ENCODE measurements at regions not wholly inside any gene's neighbourhood (a gene's known extent, or its start where the extent isn't known, plus 50 kb on each side); places are given as distances from the start of the nearest gene placed in this dataset.

DNA sequence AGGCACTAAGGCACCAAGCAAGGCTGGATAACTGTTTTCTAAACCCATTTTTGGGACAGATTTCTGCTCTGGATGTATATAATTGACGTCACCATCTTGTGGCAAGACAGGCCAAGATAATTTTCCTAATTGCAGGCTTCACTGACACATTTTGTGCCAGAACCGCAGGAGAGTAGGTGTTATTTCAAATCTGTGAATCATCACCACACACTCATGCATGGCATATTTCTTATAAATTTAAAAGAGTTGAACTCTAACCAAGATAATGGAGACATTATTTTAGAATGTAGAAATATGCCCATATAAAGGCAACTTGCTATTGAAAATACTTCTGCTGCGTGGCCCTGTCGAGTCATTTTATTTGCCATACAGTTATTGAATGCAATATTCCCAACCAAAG lies 68.3 kb upstream of the ACYP2 start:
- TF ChIP-seq, protein P1, sequence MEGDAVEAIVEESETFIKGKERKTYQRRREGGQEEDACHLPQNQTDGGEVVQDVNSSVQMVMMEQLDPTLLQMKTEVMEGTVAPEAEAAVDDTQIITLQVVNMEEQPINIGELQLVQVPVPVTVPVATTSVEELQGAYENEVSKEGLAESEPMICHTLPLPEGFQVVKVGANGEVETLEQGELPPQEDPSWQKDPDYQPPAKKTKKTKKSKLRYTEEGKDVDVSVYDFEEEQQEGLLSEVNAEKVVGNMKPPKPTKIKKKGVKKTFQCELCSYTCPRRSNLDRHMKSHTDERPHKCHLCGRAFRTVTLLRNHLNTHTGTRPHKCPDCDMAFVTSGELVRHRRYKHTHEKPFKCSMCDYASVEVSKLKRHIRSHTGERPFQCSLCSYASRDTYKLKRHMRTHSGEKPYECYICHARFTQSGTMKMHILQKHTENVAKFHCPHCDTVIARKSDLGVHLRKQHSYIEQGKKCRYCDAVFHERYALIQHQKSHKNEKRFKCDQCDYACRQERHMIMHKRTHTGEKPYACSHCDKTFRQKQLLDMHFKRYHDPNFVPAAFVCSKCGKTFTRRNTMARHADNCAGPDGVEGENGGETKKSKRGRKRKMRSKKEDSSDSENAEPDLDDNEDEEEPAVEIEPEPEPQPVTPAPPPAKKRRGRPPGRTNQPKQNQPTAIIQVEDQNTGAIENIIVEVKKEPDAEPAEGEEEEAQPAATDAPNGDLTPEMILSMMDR (IDR thresholded peaks at IDR 0.05; ENCODE audit: insufficient read depth, low read length, poor library complexity, severe bottlenecking), result no peak
- no peak for TF ChIP-seq EZH2phosphoT487 (conservative IDR thresholded peaks at IDR 0.05; ENCODE audit: low read length)

All from SU-DHL-6 (cell line).